HepG2 (cell line): ENCODE measurements at regions not wholly inside any gene's neighbourhood (a gene's known extent, or its start where the extent isn't known, plus 50 kb on each side); places are given as distances from the start of the nearest gene placed in this dataset.

ENCODE experiments used
- ATAD3A ChIP-seq: sonication (generic); formaldehyde crosslinking; IDR thresholded peaks from 2 replicates; pipeline ENCODE4 v1.4.0; 2020; ENCODE audit warnings: missing genetic modification reagents
- CTCF ChIP-seq: sonication (generic); formaldehyde crosslinking; IDR thresholded peaks from 2 replicates; pipeline ENCODE4 v1.5.0; 2020; ENCODE audit warnings: mild to moderate bottlenecking, missing genetic modification reagents, moderate library complexity
- POLR2A ChIP-seq, 2 experiments: IDR thresholded peaks; 2 replicates each; pipeline ENCODE4 v1.6.1; 2011; ENCODE audit warnings: low read depth in 2 of 2, low read length in 2 of 2, mild to moderate bottlenecking in 1 of 2, moderate library complexity in 1 of 2; ENCODE audit not compliant: insufficient read depth in 1 of 2
- RAD21 ChIP-seq: fragments of 450-650 bp; formaldehyde crosslinking; IDR thresholded peaks from 2 replicates; pipeline ENCODE4 v1.5.0; 2020; ENCODE audit warnings: mild to moderate bottlenecking

DNA sequence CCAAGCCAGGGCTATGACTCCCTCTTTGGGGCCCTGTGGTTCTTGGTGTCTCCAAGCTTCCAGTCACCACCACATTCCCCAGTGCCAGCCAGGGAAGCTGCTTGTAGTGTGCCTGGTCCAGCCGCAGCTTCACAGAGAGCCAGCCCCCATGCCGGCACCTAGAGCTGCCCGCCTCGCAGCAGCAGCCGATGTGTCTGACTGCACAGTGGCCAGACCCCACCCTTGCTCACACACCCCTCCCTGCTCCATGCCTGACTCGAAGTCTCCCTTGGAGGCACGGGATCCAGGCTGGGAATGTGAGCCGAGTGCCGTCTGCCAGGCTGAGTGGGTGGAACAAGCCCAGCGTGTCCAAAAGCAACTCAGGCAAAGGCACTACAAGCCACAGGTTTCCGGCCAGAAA is 123.3 kb upstream of the SFSWAP start:
- no peak for TF ChIP-seq RAD21
- no peak for TF ChIP-seq POLR2A (IDR thresholded peaks at IDR 0.05; ENCODE audit: insufficient read depth in 1 of 2, low read depth in 2 of 2, low read length in 2 of 2)
- no peak for TF ChIP-seq CTCF (CRISPR knock-in tag)
- no peak for TF ChIP-seq ATAD3A (CRISPR knock-in tag)
